ENCODE measurements at regions not wholly inside any gene's neighbourhood (a gene's known extent, or its start where the extent isn't known, plus 50 kb on each side); places are given as distances from the start of the nearest gene placed in this dataset.

- Histone ChIP-seq H4K20me1 (replicated peaks; ENCODE audit: control insufficient read depth, extremely low read depth, insufficient read depth, low read length) (no peaks in the 10 kb centered on the region), H3K4me3 (replicated peaks in 1 of 3; ENCODE audit: insufficient read depth in 1 of 3, low read depth in 1 of 3, low read length in 3 of 3) (no peak overlapping the region), H3K9ac (replicated peaks; ENCODE audit: extremely low read depth, insufficient read depth, low read length) (no peak overlapping the region), H3K27me3 (ENCODE audit: control insufficient read depth in 2 of 2, insufficient read depth in 2 of 2, low read length in 2 of 2) (peaks cover 0 to 2% of the 10 kb centered on the region in 2 experiments), H3K9me1 (replicated peaks; ENCODE audit: control insufficient read depth, extremely low read depth, insufficient read depth, low read length) (no peaks in the 10 kb centered on the region), H3K4me1 (ENCODE audit: control insufficient read depth, extremely low read depth, insufficient read depth, low read length) (no peaks in the 10 kb centered on the region), H3K36me3 (ENCODE audit: control insufficient read depth in 2 of 2, extremely low read depth in 1 of 2, insufficient read depth in 2 of 2, low read length in 2 of 2) (no peaks in the 10 kb centered on the region), H3K4me2 (ENCODE audit: insufficient read depth, low read length) (no peak overlapping the region), H2AFZ (ENCODE audit: low read depth, low read length) (no peak overlapping the region), H3K79me2 (ENCODE audit: control insufficient read depth, insufficient read depth, low read length) (no peaks in the 10 kb centered on the region), H3K9me3 (replicated peaks; ENCODE audit: control insufficient read depth, insufficient read depth, low read length) (no peaks in the 10 kb centered on the region), H3K27ac (ENCODE audit: insufficient read depth, low read depth, low read length) (no peak overlapping the region)
- intact Hi-C loops (cut with micrococcal nuclease) (no loop called here), dilution Hi-C loops (cut with MboI; ENCODE audit: extremely low pct_ligation_motif_present, low sequenced_read_pairs) (no loop called here)
- ChIA-PET CTCF (interaction anchor here (1.2 kb wide), 1 partner anchor 29 kb away, joined by 3 read pairs; no protein-coding TSS in a partner anchor), POLR2A (no interaction called here)
- DNase-seq (ENCODE audit: low read depth, low spot score), result no peak
- no peak for FAIRE-seq
- TF ChIP-seq MYC (IDR thresholded peaks at IDR 0.05; ENCODE audit: low read depth, low read length) (no peak), MAX (IDR thresholded peaks at IDR 0.05; ENCODE audit: insufficient read depth, insufficient read length) (no peak), FOS (IDR thresholded peaks at IDR 0.05; ENCODE audit: borderline replicate concordance, insufficient read depth, low read length) (no peak), JUN (IDR thresholded peaks at IDR 0.05; ENCODE audit: borderline replicate concordance, insufficient read depth, insufficient read length, low read depth) (no peak), CTCF (IDR thresholded peaks at IDR 0.05; ENCODE audit: extremely low read depth in 1 of 2, insufficient read depth in 1 of 2, low read depth in 1 of 2, low read length in 2 of 2) (no peak), GATA2 (IDR thresholded peaks at IDR 0.05; ENCODE audit: insufficient read depth, insufficient read length, low read depth, low read length) (no peak), POLR2A (IDR thresholded peaks at IDR 0.05; ENCODE audit: low read depth, low read length) (no peak), POLR2AphosphoS5 (IDR thresholded peaks at IDR 0.05; ENCODE audit: insufficient read depth, low read depth, low read length) (no peak), EZH2 (IDR thresholded peaks at IDR 0.05; ENCODE audit: borderline replicate concordance, low read depth, low read length, severe bottlenecking) (no peak)
- BruUV-seq (replicated peaks), result no TSS peak
These were observed 239.4 kb upstream of the POU3F1 start for GRCh38 chr1:38285807-38286530.
